Osteoblast (primary cell): ENCODE measurements at regions not wholly inside any gene's neighbourhood (a gene's known extent, or its start where the extent isn't known, plus 50 kb on each side); places are given as distances from the start of the nearest gene placed in this dataset.

Experiments used
- DNase-seq: peaks from one replicate; pipeline ENCODE4 v3.0.0; 2011; ENCODE audit warnings: low spot score, mixed read lengths; ENCODE audit not compliant: insufficient read length; ENCODE audit errors: missing footprints
- H2AFZ ChIP-seq: 2 replicates; pipeline ENCODE4 v1.6.0; 2011; ENCODE audit warnings: mild to moderate bottlenecking, low read length
- H3K27ac ChIP-seq: 2 replicates; pipeline ENCODE4 v1.5.1; 2011; ENCODE audit warnings: mild to moderate bottlenecking, low read depth, low read length, moderate library complexity
- H3K27me3 ChIP-seq: 2 replicates; pipeline ENCODE4 v1.6.0; 2012; ENCODE audit warnings: mild to moderate bottlenecking, control low read depth, inconsistent platforms, low read length, moderate library complexity; ENCODE audit not compliant: insufficient read depth
- H3K36me3 ChIP-seq: 2 replicates; pipeline ENCODE4 v1.5.1; 2011; ENCODE audit warnings: mild to moderate bottlenecking, low read length, control low read depth, moderate library complexity; ENCODE audit not compliant: insufficient read depth
- H3K4me1 ChIP-seq: 2 replicates; pipeline ENCODE4 v1.5.1; 2011; ENCODE audit warnings: mild to moderate bottlenecking, low read length, control low read depth, moderate library complexity; ENCODE audit not compliant: insufficient read depth
- H3K4me2 ChIP-seq: 2 replicates; pipeline ENCODE4 v1.6.0; 2011; ENCODE audit warnings: mild to moderate bottlenecking, low read length; ENCODE audit not compliant: insufficient read depth
- H3K4me3 ChIP-seq: fragments of 200-600 bp; sonication (generic); 3 replicates; pipeline ENCODE4 v1.5.1; 2012; ENCODE audit warnings: mild to moderate bottlenecking, low read length, inconsistent platforms; ENCODE audit not compliant: insufficient read depth
- H3K79me2 ChIP-seq: 2 replicates; pipeline ENCODE4 v1.6.0; 2012; ENCODE audit warnings: mild to moderate bottlenecking, low read length, control low read depth, inconsistent platforms; ENCODE audit not compliant: insufficient read depth
- H3K9me3 ChIP-seq: 2 replicates; pipeline ENCODE4 v1.5.1; 2011; ENCODE audit warnings: low read depth, low read length, control low read depth
- H4K20me1 ChIP-seq: 2 replicates; pipeline ENCODE4 v1.6.0; 2012; ENCODE audit warnings: mild to moderate bottlenecking, low read length, control low read depth; ENCODE audit not compliant: insufficient read depth
- CTCF ChIP-seq: IDR thresholded peaks from 2 replicates; pipeline ENCODE4 v1.5.1; 2011; ENCODE audit warnings: mild to moderate bottlenecking, low read depth, low read length, moderate library complexity; ENCODE audit errors: extremely low read depth

- Histone ChIP-seq H2AFZ (peak overlapping the region; percentile 31), H3K4me2 (peak overlapping the region; percentile 20), H3K4me3 (no peak overlapping the region), H3K79me2 (no peaks in the 10 kb centered on the region), H4K20me1 (no peaks in the 10 kb centered on the region), H3K27me3 (peaks cover 3% of the 10 kb centered on the region), H3K4me1 (peaks cover 11% of the 10 kb centered on the region), H3K27ac (no peak overlapping the region), H3K9me3 (no peaks in the 10 kb centered on the region), H3K36me3 (no peaks in the 10 kb centered on the region)
- DNase-seq = no peak
- no peak for TF ChIP-seq CTCF
These were observed 167.7 kb upstream of the KCNJ16 start for GRCh38 chr17:69907132-69907847.

GRCh38 chr17:69908626-69909368 is 166.2 kb upstream of the KCNJ16 start:
- Histone ChIP-seq H3K4me3 (no peak overlapping the region), H3K27ac (no peak overlapping the region), H3K9me3 (no peaks in the 10 kb centered on the region), H3K36me3 (no peaks in the 10 kb centered on the region), H3K4me2 (no peak overlapping the region), H3K27me3 (peaks cover 3% of the 10 kb centered on the region), H3K79me2 (no peaks in the 10 kb centered on the region), H3K4me1 (peaks cover 15% of the 10 kb centered on the region), H2AFZ (no peak overlapping the region), H4K20me1 (no peaks in the 10 kb centered on the region)
- no peak for TF ChIP-seq CTCF
- no peak for DNase-seq

- no peaks in the 10 kb centered on the region for H3K79me2 ChIP-seq
- H2AFZ ChIP-seq = no peak overlapping the region
- peaks cover 15% of the 10 kb centered on the region for H3K4me1 ChIP-seq
- no peak overlapping the region for H3K4me2 ChIP-seq
- no peaks in the 10 kb centered on the region for H3K36me3 ChIP-seq
- DNase-seq = peak; percentile 67
- no peak for TF ChIP-seq CTCF
- no peaks in the 10 kb centered on the region for H3K9me3 ChIP-seq
- no peak overlapping the region for H3K4me3 ChIP-seq
- no peak overlapping the region for H3K27ac ChIP-seq
- peaks cover 3% of the 10 kb centered on the region for H3K27me3 ChIP-seq
- H4K20me1 ChIP-seq = no peaks in the 10 kb centered on the region
These were observed 165.6 kb upstream of the KCNJ16 start for GRCh38 chr17:69909389-69909788.

- Histone ChIP-seq H3K36me3 (no peaks in the 10 kb centered on the region), H3K79me2 (no peaks in the 10 kb centered on the region), H2AFZ (peak overlapping the region; percentile 88), H3K27me3 (peaks cover 1% of the 10 kb centered on the region), H3K4me2 (peak overlapping the region; percentile 73), H3K27ac (peak overlapping the region; percentile 10), H3K4me3 (peak overlapping the region; percentile 47), H3K9me3 (no peaks in the 10 kb centered on the region), H4K20me1 (no peaks in the 10 kb centered on the region), H3K4me1 (peaks cover 4% of the 10 kb centered on the region)
- no peak for DNase-seq
- no peak for TF ChIP-seq CTCF
These were observed 162.2 kb upstream of the KCNJ16 start for GRCh38 chr17:69912805-69913204.
